HG02642 (cell line): ENCODE measurements at regions not wholly inside any gene's neighbourhood (a gene's known extent, or its start where the extent isn't known, plus 50 kb on each side); places are given as distances from the start of the nearest gene placed in this dataset.
A peak's percentile ranks its signal among the peaks of the same experiment; 100 is the strongest.

Experiments
- ATAC-seq: cut with Tn5 transposase; IDR thresholded peaks from one replicate; pipeline ENCODE4 v1.9.1; 2021; ENCODE audit warnings: mild to moderate bottlenecking; ENCODE audit not compliant: unreplicated experiment, poor library complexity

GRCh38 chr5:92513067-92513466, 1068.0 kb downstream of the NR2F1-AS1 start:
- no peak for ATAC-seq

- no peak for ATAC-seq
These were observed 1072.7 kb downstream of the NR2F1-AS1 start for GRCh38 chr5:92508271-92508670.

- no peak for ATAC-seq
These were observed 1075.1 kb downstream of the NR2F1-AS1 start for GRCh38 chr5:92505925-92506324.

GRCh38 chr5:92505145-92505544, 1075.9 kb downstream of the NR2F1-AS1 start:
- no peak for ATAC-seq

- ATAC-seq = no peak
These were observed 1076.7 kb downstream of the NR2F1-AS1 start for GRCh38 chr5:92504346-92504745.

- ATAC-seq = no peak
These were observed 1080.3 kb downstream of the NR2F1-AS1 start for GRCh38 chr5:92500752-92501151.

GRCh38 chr5:92496545-92496944, 1084.5 kb downstream of the NR2F1-AS1 start:
- ATAC-seq = no peak

GRCh38 chr5:92494508-92494907, 1086.5 kb downstream of the NR2F1-AS1 start:
- no peak for ATAC-seq

GRCh38 chr5:92492908-92493307, 1088.1 kb downstream of the NR2F1-AS1 start:
- no peak for ATAC-seq

GRCh38 chr5:92484484-92484883, 1096.5 kb downstream of the NR2F1-AS1 start:
- no peak for ATAC-seq

- ATAC-seq = no peak
These were observed 1090.0 kb upstream of the ARRDC3 start for GRCh38 chr5:92472981-92473566.

GRCh38 chr5:92471861-92472260, 1088.7 kb upstream of the ARRDC3 start:
- ATAC-seq = no peak

GRCh38 chr5:92470770-92471169, 1087.7 kb upstream of the ARRDC3 start:
- ATAC-seq = no peak

- ATAC-seq = no peak
These were observed 1085.2 kb upstream of the ARRDC3 start for GRCh38 chr5:92468295-92468694.

- no peak for ATAC-seq
These were observed 1084.6 kb upstream of the ARRDC3 start for GRCh38 chr5:92467695-92468094.

GRCh38 chr5:92460505-92460904, 1077.4 kb upstream of the ARRDC3 start:
- ATAC-seq = no peak

- no peak for ATAC-seq
These were observed 1076.5 kb upstream of the ARRDC3 start for GRCh38 chr5:92459654-92460053.

GRCh38 chr5:92455011-92455410, 1071.9 kb upstream of the ARRDC3 start:
- ATAC-seq = peak; percentile 98

GRCh38 chr5:92444888-92445287, 1061.8 kb upstream of the ARRDC3 start:
- ATAC-seq = no peak

GRCh38 chr5:92435781-92436180, 1052.7 kb upstream of the ARRDC3 start:
- ATAC-seq = no peak

GRCh38 chr5:92429646-92430045, 1046.5 kb upstream of the ARRDC3 start:
- no peak for ATAC-seq

GRCh38 chr5:92428415-92428814, 1045.3 kb upstream of the ARRDC3 start:
- no peak for ATAC-seq
